ENCODE measurements at regions not wholly inside any gene's neighbourhood (a gene's known extent, or its start where the extent isn't known, plus 50 kb on each side); places are given as distances from the start of the nearest gene placed in this dataset.

- TF ChIP-seq CTCF (IDR thresholded peaks at IDR 0.05; ENCODE audit: poor library complexity): no peak
- TF ChIP-seq EZH2 (IDR thresholded peaks at IDR 0.05; ENCODE audit: borderline replicate concordance): no peak
Observed at GRCh38 chr7:94252124-94252523, 142.6 kb upstream of the COL1A2 start.

All from hepatocyte (in vitro differentiated cells).